GM12892 (cell line): ENCODE measurements at regions not wholly inside any gene's neighbourhood (a gene's known extent, or its start where the extent isn't known, plus 50 kb on each side); places are given as distances from the start of the nearest gene placed in this dataset.

Experiments
- POLR2A ChIP-seq: IDR thresholded peaks from 2 replicates; pipeline ENCODE4 v1.6.1; 2011; ENCODE audit warnings: low read depth, low read length, control low read depth
- TAF1 ChIP-seq: IDR thresholded peaks from 2 replicates; pipeline ENCODE4 v1.6.1; 2011; ENCODE audit warnings: low read depth, mild to moderate bottlenecking, control low read depth, low read length, borderline replicate concordance

DNA sequence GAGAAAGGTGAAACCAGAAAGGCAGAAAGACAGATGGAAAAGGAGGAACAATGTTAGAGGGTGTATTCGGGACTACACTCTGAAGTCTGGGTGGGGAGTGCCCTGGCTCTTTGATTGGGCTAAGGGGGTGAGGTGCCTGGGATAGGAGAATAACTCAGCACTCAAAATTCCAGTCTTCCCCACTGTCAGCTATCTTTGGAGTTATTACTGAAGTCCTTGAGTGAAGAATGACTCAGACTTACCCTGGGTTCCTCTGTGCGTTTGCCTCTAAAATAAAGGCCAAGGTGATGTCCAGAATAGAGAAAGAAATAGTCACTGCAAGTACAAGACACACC lies 151.8 kb upstream of the SERPINE2 start:
- no peak for TF ChIP-seq POLR2A
- no peak for TF ChIP-seq TAF1
